ENCODE measurements at regions not wholly inside any gene's neighbourhood (a gene's known extent, or its start where the extent isn't known, plus 50 kb on each side); places are given as distances from the start of the nearest gene placed in this dataset.
"Not testable (repeated sequence)": the region's sequence is repeated elsewhere in the genome, so short reads cannot be mapped to it uniquely, and the experiment has no call there.

DNA sequence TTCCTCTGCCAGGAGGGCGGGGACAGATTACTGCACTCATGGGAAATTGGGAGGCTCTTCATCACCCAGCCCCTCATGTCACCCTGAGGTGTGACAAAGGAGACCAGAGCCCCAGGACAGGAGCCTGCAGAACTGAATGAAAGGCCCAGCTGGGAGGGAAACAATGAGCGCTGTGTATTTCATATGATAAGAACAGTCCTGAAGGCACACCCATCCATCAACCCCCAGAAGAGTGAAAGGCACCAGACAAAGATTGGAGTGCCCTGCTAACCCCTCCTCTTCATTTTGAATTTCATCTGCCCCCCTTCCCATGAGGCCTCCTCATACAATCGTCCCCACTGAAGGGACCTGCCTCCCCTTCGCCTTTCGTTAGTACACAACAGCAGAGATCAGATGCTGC lies 160.0 kb upstream of the PRICKLE2 start:
- DNase-seq, result no peak

DNA sequence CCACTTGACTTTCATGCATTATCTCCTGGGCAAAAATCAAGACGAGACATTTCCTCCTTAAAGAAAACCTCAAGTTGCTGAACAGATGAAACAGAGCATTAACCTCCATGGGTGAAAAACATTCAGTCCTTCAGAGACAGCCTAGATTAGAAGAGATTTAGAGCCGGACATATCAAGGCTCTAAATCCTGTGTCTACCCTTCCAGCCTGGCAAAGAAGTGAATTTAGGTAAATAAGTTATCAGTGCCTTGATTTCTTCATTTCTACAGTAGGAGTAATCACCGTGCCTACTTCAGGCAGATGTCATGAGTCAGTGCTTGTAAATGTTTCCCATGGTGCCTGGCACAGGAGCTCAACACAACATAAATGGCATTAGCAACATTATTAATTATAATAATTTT lies 159.3 kb upstream of the PRICKLE2 start:
- no peak for DNase-seq

DNA sequence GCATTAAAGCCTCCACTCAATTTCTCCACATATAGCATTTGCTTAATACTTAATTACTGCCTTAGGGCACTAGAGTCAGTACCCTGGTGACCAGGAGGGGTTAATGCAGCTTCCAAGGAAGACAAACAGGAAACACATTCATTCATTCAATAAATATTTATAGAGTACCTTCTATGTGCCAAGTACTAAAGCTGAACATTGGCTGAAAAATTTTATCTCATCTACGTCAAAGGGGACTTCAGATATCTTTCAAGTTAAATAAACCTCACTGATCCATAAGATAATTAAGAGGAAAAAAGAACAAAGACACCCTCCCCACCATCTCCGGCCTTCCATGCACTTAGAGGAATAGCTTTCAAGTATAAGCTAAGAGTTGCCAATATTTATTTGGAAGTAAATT lies 156.9 kb upstream of the PRICKLE2 start:
- no peak for DNase-seq

DNA sequence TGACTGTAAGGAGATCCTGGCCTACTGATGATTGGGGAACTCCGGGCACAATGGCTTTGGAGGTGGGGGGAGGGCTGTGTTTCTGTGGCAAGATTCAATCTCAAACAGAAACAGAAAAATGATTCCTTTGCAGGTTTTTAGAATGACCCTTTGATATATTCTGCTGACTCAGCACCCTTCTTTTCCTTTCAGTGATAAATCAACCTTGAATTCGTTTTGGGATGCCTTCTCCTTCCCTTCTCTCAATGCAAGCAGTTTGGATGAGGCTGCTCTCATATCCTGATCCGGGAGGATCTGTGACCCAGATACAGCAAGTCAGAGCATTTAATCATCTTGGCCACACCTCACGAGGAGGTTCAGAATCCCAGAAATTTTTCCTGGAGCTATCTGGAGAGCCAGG lies 156.1 kb upstream of the PRICKLE2 start:
- DNase-seq, result no peak

DNA sequence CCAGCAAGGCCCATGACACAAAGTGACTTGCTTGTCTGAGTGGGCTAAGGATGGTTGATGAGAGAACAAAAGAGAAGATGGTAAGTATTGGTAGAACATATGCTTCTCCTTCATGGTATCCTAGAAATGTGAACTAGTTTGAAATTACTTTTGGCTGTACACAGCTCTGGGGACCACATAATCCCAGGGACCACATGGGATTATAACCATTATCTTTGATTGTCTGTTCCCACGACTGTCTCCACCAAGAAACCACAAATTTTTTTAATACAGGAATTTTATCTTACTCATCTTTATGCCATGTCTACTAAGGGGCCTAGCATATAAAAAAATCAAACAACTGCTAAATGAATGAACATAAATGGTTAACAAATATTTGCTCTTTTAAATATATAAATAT lies 155.3 kb upstream of the PRICKLE2 start:
- no peak for DNase-seq

DNA sequence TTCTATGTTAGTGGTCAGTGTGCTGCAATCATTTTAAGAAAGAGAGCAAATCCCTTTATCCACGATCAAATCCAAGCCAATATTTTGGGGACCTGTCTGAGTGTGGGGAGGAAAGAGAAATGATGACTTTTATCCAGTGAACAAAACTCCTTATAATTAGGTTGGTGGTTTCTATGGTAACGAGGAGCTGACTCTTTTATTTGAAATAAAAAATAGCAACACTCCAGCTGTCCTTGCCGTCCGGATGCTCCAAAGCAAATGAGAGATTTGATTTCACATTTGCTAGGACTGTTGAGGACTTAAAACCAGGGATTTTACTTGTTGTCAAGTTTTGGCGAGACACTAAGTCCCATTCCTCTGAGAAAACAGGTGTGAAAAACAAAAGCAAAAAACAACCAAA lies 154.0 kb upstream of the PRICKLE2 start:
- no peak for DNase-seq

DNA sequence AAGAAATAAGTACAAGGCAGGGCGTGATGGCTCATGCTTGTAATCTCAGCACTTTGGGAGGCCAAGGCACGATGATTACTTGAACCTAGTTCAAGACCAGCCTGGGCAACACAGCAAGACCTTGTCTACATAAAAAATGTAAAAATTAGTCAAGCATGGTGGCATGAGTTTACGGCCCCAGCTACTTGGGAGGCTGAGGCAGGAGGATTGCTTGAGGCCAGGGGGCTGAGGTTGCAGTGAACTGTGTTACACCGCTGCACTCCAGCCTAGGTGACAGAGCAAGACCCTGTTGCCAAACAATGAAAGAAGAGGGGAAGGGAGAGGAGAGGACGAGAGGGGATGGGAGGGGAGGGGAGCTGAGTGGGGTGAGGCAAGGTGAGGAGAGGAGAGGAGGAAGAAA lies 152.7 kb upstream of the PRICKLE2 start:
- DNase-seq, result no peak

DNA sequence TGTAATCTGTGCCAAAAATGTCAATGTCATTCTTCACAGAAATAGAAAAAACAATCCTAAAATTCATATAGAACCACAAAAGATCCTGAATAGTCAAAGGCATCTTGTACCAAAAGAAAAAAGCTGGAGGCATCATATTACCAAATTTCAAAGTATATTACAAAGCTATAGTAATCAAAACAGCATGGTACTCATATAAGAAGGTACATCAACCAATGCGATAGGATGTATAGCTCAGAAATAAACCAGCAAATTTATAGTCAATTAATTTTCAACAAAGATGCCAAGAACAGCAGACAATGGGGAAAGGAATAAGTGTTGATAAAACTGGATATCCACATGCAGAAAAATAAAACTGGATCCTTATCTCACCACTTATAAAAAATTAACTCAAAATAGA lies 150.5 kb upstream of the PRICKLE2 start:
- DNase-seq, result no peak

DNA sequence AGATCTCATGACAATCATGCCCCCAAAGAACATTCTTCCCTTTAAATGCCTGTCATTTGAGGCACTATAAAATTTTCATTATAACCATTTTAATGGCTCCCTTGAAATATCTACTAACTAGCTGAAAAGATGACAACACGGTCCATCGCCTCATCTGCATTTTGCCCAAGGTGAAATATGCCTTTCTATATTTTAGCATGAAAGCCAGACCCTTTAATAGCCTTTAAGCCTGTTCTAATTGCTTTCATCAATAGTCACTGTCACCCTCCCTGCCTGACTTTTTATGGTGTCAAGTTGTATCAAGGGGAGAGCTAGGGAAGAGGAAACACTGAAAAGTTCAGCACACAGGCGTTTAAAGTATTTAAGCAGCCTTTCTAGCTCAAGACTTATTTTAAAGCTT lies 144.1 kb upstream of the PRICKLE2 start:
- no peak for DNase-seq

DNA sequence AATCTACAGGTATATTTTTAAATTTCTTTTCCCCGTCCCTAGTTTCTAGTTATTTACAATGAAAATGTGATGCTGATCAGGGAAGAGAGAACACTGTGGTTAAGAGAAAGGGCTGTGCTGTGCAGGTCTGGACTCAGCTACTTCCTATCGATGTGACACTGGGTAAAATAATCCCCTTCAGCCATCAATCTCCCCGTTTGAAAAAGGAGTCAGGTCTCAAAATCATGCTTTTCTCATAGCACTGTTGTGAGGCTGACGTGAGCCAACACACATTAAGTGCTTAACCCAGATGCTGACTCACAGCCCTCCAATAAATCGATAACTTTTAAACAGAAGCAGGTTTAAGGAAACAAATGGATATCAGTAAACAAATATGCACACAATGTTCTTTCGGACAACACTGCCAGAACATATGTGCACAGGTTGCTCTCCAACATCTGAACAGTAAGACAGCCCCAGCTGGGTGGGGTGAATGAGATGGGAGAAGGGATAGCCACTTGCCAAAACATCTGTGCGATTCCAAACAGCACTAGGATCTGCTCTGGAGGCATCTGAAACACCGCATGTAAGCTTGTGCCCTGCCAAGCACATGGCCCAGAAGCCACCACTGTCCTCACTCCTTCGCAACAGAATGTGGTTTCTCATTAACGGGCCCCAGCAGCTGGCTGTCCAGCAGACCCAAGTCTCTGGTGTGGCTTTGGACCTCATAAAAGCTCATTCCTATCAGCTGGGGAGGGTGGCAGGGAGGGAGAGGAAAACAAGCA lies 143.2 kb upstream of the PRICKLE2 start:
- DNase-seq, result no peak

DNA sequence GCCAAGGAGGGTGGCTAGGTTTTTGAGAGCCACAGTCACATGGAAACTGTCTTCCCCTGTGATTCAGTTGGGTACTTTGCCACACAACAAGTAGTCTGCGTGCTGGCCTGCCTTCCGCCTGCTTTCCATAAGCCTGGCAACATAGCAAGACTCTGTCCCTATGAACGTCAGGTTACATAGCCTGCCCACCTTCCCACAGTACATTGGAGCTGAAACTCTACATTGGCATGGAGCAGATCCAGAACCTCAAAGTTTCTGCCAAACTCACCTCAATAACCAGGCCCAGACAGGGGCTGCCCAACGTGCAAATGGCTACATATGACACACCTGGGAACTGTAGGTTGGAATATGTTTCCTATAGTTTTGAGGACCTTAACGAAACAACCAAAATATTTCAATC lies 140.6 kb upstream of the PRICKLE2 start:
- no peak for DNase-seq

DNA sequence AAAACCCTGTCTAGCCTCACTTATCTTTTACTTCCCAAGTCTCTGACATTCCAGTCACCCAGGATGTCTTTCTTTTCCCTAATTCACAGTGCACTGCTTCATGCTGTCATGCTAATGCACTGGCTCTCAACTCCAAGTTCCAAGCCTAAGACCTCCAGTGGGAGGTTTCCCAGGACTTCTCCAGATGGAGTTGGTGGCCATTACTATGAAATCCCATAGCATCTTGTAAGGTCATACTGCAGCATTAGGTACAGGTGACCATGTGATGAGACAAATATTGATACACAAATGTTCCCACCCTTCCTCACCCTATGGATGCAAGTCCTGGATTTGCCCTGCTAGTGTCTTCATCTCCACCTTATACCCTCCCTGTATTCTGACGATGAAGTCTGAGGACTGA lies 138.6 kb upstream of the PRICKLE2 start:
- DNase-seq, result no peak

DNA sequence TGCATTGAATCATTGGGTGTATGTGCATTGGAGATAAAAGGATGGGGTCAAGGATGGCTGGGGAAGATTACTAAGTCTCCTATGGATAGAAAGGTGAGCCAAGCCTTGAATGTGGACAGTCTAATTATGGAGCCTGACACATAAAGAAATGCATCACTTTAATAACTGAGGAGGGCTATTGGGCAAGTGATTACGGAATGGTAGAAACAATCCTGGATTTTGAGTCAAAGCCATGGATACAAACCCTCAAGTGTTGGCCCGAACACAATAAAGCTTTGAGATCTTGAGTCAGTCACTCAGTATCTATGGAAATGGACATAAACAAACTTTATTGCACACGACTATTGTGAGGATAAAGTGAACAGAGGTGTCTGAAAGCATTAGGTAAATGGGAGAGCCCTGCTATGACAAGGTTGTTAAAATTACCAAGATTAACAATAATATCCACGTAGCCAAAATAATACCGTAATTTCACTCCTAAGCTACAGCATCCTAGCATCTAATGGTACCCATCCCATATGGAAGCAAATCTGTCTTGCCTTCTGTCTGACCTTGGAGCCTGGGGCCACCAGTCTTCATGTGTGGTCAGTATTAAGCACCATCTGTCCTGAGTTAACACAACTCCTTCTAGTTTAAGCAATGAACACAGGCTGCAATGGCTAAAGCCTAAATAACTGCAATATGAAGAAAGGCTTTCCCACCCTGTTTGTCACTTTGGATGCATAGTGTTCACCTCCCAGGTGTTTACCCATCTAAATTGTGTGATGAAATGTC lies 136.9 kb upstream of the PRICKLE2 start:
- no peak for DNase-seq

DNA sequence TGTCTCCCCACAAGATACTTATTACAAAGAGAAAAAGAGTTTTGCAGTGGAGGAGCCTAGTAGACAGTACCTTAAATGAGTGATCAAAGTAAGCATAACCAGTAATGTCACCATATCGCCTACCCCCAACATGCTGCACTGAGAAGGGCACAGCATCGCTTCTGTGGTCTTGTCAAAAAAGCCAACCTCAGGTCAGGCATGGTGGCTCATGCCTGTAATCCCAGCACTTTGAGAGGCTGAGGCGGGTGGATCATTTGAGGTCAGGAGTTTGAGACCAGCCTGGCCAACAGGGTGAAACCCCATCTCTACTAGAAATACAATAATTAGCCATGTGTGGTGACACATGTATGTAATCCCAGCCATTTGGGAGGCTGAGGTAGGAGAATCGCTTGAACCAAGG lies 135.8 kb upstream of the PRICKLE2 start:
- not testable (repeated sequence) for DNase-seq

DNA sequence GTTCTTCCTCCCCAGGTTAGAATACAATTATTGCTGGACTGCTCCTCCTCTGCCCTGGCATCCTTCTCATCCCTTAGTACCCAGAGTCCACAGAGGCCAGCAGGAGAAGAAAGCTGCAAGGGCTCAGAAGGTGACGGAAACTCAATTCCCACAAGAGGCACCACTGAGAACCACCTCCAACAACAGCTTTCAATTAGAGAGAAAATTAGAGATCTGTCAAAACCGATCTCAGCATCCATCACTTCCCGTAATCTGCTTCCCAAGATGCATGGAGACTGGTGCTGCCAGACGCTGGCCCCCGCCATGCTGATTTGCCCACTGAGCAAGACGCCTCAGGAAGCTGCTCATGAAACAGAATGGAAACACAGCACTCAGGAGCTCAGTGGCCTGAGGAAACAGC lies 135.0 kb upstream of the PRICKLE2 start:
- DNase-seq, result no peak

DNA sequence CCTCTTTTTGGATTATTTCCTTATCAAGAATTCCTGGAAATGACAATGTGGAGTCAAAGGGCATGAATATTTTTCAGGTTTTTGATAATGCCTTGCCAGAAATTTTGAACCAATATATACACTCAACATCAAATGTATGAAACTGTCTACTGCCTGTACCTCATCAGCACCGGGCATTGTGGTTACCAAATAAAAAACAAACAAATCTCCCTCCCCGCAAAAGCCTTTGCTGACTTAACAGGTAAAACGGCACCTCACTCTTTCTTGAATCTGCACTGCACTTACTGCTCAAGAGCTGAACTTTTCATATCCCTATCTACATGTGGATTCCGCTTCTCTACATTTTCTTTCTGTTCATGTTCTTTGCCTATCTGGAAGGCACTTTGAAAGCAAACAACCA lies 134.5 kb upstream of the PRICKLE2 start:
- no peak for DNase-seq

DNA sequence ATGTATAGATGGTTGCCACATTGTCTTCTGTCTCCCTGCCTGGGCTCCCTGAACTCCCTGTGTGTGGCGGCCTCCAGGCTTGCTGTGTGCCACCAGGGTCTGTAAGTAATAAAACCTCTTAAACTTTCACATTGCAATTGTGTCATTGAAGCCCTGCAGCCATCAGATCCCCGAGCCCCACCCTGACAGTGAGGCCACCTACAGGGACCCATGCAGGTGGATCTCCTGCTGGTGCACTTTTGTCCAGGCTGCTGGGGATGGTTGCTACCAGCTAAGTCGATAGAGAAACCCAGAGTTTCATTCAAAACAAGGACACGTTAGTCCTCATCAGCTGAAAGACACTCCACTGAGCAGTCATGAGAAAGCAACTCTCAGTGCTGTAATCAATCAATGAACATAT lies 133.6 kb upstream of the PRICKLE2 start:
- no peak for DNase-seq

DNA sequence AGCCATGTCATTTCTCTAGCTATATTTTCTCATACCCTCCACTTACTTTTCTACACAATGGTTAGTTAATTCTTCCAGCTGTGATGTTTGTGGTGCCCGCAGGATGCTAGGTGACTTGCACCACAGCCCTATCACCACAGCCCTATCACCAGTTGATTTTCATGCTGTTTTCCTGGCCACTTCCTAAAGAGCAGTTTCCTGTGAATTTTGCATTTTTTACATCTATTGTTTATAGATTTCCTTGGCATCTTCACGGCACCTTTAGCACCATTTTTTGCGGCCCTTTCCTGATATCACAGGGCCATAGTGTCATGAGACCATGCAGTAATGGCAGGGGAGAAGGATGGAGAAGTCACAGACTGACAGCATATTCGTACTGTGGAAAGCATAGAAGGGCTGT lies 132.9 kb upstream of the PRICKLE2 start:
- no peak for DNase-seq

DNA sequence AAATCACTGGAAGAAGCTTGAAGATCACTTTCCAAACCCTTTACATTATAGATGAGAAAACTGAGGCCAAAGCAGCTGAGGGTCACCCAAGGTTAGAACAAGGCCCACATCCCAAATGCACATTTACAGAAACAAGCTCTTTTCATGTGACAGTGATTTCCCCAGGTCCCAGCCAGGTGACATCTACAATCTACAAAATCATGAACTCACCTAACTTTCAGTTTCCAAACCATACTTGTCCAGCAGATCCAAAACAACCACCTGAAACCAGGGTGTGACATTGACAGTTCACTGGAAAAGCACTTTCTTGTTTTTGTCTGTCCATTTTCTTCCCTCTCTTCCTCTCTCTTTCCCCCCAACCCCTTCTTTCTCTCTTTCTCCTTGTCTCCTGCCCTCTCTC lies 132.2 kb upstream of the PRICKLE2 start:
- no peak for DNase-seq

DNA sequence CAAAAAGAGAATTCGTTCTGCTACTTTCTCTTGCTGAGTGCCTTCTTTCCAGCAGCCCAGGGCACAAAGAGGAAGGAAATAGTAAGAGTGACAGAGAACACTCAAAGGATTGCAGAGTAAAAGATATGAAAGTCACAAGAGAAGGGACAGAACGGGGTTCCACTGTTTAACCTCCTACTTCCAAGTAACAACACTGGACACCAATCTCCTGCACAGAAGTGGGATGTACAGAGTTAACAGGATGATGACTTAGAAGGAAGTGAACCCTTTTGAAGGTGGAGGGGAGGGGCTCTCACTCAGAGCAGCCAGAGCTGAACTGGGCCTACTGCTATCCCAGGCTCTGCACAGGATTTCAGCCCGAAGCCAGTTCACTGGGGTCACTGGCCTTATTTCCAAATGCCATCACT lies 130.1 kb upstream of the PRICKLE2 start:
- peak in 1 of 2 experiments; percentile 4 for DNase-seq

DNA sequence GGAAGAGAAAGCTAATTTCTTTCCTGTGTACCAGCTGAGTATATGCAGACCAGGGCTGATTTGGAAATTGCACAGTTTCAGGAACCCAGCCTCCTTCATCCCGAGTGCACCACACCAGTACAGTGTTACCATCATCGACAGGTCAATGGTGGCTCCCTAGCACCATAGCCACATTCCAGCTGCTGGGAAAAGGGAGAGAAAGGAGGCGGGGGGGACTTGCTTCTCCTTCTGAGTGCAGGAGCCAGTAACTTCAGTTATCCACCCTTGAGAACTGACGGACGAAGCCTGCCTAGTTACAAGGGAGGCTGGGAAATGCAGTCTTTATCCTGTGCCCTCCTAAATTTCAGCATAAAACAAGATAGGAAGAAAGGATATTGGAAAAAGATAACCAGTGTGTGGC lies 129.7 kb upstream of the PRICKLE2 start:
- no peak for DNase-seq

DNA sequence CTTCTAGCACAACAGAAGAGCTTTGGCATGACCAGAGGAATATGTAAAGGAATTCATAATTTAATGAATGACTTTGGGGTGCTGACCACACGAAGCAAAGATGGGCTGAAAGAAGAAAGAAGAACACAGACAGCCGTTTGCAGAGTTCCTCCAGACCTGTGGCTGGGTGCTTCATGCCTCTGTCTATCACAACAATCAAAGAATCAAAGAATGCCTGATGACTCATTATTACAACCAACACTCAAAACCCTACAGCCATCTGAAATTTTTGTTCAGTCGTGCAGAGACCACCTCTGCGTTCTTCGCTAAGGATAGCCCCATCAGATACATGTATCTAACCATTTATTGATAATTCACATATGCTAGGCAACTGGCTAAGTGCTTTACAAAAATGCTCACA lies 129.0 kb upstream of the PRICKLE2 start:
- no peak for DNase-seq

DNA sequence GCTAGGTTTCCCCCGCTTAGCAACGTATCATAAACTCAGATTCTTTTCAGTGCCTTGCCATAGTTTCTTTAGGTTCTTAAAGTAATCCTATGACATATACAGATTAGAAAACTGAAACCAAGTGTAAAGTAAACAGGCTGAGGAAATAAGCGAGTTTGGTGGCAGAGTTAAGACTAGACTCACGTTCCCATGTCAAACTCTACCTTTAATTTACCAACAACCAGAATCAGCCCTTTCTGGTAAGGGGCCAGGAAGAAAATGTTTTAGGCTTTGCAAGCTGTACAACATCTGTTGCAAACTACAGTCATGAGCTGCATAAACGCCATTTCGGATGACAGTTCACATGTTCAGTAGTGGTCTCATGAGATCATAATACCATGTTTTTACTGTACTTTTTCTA lies 128.0 kb upstream of the PRICKLE2 start:
- no peak for DNase-seq

DNA sequence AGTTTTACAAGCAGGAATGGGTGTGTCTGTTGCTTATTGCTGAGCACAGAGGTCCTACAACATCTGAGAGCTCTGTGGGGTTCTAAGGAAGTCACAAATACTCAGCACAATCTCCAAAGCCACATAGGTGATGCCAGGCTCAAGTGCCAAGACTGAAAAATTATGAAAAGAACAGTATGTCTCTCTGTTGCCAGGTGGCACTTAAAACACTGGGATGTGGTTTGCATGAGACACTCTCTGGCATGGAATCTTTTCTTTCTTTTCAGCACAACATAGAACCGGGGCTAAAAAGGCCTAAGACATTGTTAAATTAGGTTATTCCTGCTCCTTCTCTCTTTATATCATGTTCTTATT lies 127.3 kb upstream of the PRICKLE2 start:
- no peak for DNase-seq
